H9 (cell line): ENCODE measurements at regions not wholly inside any gene's neighbourhood (a gene's known extent, or its start where the extent isn't known, plus 50 kb on each side); places are given as distances from the start of the nearest gene placed in this dataset.

Experiments
- DNase-seq: peaks from one replicate; pipeline ENCODE4 v3.0.0-alpha.2; 2017
- H2AFZ ChIP-seq: one replicate; pipeline ENCODE4 v1.6.1; 2013; ENCODE audit warnings: mild to moderate bottlenecking, low read length, control low read depth, moderate library complexity
- H2AK5ac ChIP-seq: 2 replicates; pipeline ENCODE4 v1.6.1; 2013; ENCODE audit warnings: low read length, control low read depth, mixed read lengths; ENCODE audit not compliant: insufficient read length
- H2BK120ac ChIP-seq: one replicate; pipeline ENCODE4 v1.6.1; 2013; ENCODE audit warnings: low read depth, mild to moderate bottlenecking, low read length, control low read depth, inconsistent platforms; ENCODE audit not compliant: poor library complexity, severe bottlenecking
- H2BK12ac ChIP-seq: 2 replicates; pipeline ENCODE4 v1.6.1; 2013; ENCODE audit warnings: low read length, control low read depth, mixed read lengths, low read depth; ENCODE audit not compliant: insufficient read length
- H2BK15ac ChIP-seq: 2 replicates; pipeline ENCODE4 v1.6.1; 2013; ENCODE audit warnings: low read depth, low read length, control low read depth
- H2BK20ac ChIP-seq: one replicate; pipeline ENCODE4 v1.6.1; 2013; ENCODE audit warnings: low read depth, mild to moderate bottlenecking, low read length, control low read depth, inconsistent platforms; ENCODE audit not compliant: poor library complexity, severe bottlenecking
- H2BK5ac ChIP-seq: 2 replicates; pipeline ENCODE4 v1.6.1; 2013; ENCODE audit warnings: low read length, control low read depth, mixed read lengths; ENCODE audit not compliant: insufficient read length
- H3K14ac ChIP-seq: 2 replicates; pipeline ENCODE4 v1.6.1; 2013; ENCODE audit warnings: low read length, control low read depth; ENCODE audit not compliant: insufficient read depth
- H3K18ac ChIP-seq: 2 replicates; pipeline ENCODE4 v1.6.1; 2013; ENCODE audit warnings: low read depth, mild to moderate bottlenecking, mixed read lengths, low read length, control low read depth; ENCODE audit not compliant: insufficient read length
- H3K23ac ChIP-seq: 2 replicates; pipeline ENCODE4 v1.6.1; 2013; ENCODE audit warnings: low read length, control low read depth, mixed read lengths, low read depth; ENCODE audit not compliant: insufficient read length
- H3K23me2 ChIP-seq: 2 replicates; pipeline ENCODE4 v1.6.1; 2013; ENCODE audit warnings: low read depth, mild to moderate bottlenecking, mixed read lengths, low read length, control low read depth; ENCODE audit not compliant: insufficient read length, poor library complexity, severe bottlenecking
- H3K27ac ChIP-seq: 2 replicates; pipeline ENCODE4 v1.5.1; 2013; ENCODE audit warnings: low read length, control low read depth, mixed read lengths, low read depth; ENCODE audit not compliant: insufficient read length
- H3K27me3 ChIP-seq: 2 replicates; pipeline ENCODE4 v1.6.1; 2013; ENCODE audit warnings: low read length, control low read depth, inconsistent platforms; ENCODE audit not compliant: insufficient read depth
- H3K4ac ChIP-seq: 2 replicates; pipeline ENCODE4 v1.6.1; 2013; ENCODE audit warnings: low read depth, mild to moderate bottlenecking, control low read depth, inconsistent platforms, low read length, moderate library complexity
- H3K4me1 ChIP-seq: 2 replicates; pipeline ENCODE4 v1.6.1; 2013; ENCODE audit warnings: low read length, control low read depth, inconsistent platforms; ENCODE audit not compliant: insufficient read depth
- H3K4me2 ChIP-seq: 2 replicates; pipeline ENCODE4 v1.6.1; 2013; ENCODE audit warnings: low read length, control low read depth, mixed read lengths; ENCODE audit not compliant: insufficient read length, insufficient read depth
- H3K56ac ChIP-seq: 2 replicates; pipeline ENCODE4 v1.6.1; 2013; ENCODE audit warnings: low read depth, mild to moderate bottlenecking, mixed read lengths, low read length, control low read depth; ENCODE audit not compliant: insufficient read length
- H3K79me1 ChIP-seq: 2 replicates; pipeline ENCODE4 v1.6.1; 2013; ENCODE audit warnings: low read depth, mild to moderate bottlenecking, moderate library complexity, low read length, control low read depth, inconsistent platforms; ENCODE audit not compliant: insufficient read depth, poor library complexity, severe bottlenecking
- H3K79me2 ChIP-seq: 2 replicates; pipeline ENCODE4 v1.6.1; 2013; ENCODE audit warnings: low read length, control low read depth, inconsistent platforms; ENCODE audit not compliant: insufficient read depth
- H3K9ac ChIP-seq: 2 replicates; pipeline ENCODE4 v1.6.1; 2013; ENCODE audit warnings: low read length, control low read depth, mixed read lengths; ENCODE audit not compliant: insufficient read length; ENCODE audit errors: extremely low read depth
- H3K9me3 ChIP-seq: one replicate; pipeline ENCODE4 v1.6.1; 2013; ENCODE audit warnings: low read depth, low read length, inconsistent platforms; ENCODE audit not compliant: control insufficient read depth
- H3T11ph ChIP-seq: one replicate; pipeline ENCODE4 v1.6.1; 2013; ENCODE audit warnings: mild to moderate bottlenecking, low read length, control low read depth, inconsistent platforms
- H4K20me1 ChIP-seq: one replicate; pipeline ENCODE4 v1.6.1; 2013; ENCODE audit not compliant: control insufficient read depth, insufficient read length, insufficient read depth
- H4K5ac ChIP-seq: 2 replicates; pipeline ENCODE4 v1.6.1; 2013; ENCODE audit warnings: low read depth, mild to moderate bottlenecking, mixed read lengths, low read length, control low read depth; ENCODE audit not compliant: insufficient read length
- H4K8ac ChIP-seq: replicated peaks from 2 replicates; pipeline ENCODE4 v1.6.1; 2013; ENCODE audit warnings: low read length, control low read depth, mixed read lengths, low read depth; ENCODE audit not compliant: insufficient read length
- H4K91ac ChIP-seq: 2 replicates; pipeline ENCODE4 v1.6.1; 2013; ENCODE audit warnings: low read depth, mild to moderate bottlenecking, moderate library complexity, mixed read lengths, low read length, control low read depth; ENCODE audit not compliant: insufficient read length
- H3K27ac Mint-ChIP-seq, 3 experiments: 2 replicates in 2 of 3; 3 replicates in 1 of 3; pipeline ENCODE4 v1.8.0; 2020 to 2021; ENCODE audit warnings: mixed read lengths in 3 of 3, mild to moderate bottlenecking in 1 of 3, moderate library complexity in 1 of 3
- H3K27me3 Mint-ChIP-seq: 2 replicates; pipeline ENCODE4 v1.8.0; 2021; ENCODE audit warnings: low read depth, mild to moderate bottlenecking, moderate library complexity, mixed read lengths
- H3K36me3 Mint-ChIP-seq, 3 experiments: 2 replicates in 2 of 3; 3 replicates in 1 of 3; pipeline ENCODE4 v1.8.0; 2020 to 2021; ENCODE audit warnings: low read depth in 3 of 3, mixed read lengths in 3 of 3; ENCODE audit not compliant: insufficient read depth in 1 of 3
- H3K4me1 Mint-ChIP-seq, 2 experiments: 2 replicates each; pipeline ENCODE4 v1.8.0; 2020; ENCODE audit warnings: mixed read lengths in 2 of 2
- H3K4me3 Mint-ChIP-seq, 2 experiments: 2 replicates in 1 of 2; 3 replicates in 1 of 2; pipeline ENCODE4 v1.8.0; 2020 to 2021; ENCODE audit warnings: mild to moderate bottlenecking in 2 of 2, mixed read lengths in 2 of 2, moderate library complexity in 1 of 2
- H3K9me3 Mint-ChIP-seq, 2 experiments: 2 replicates in 1 of 2; 3 replicates in 1 of 2; pipeline ENCODE4 v1.8.0; 2020; ENCODE audit warnings: mild to moderate bottlenecking in 2 of 2, mixed read lengths in 2 of 2, moderate library complexity in 1 of 2
- CTCF ChIP-seq: fragments of 200-600 bp; sonication (generic); conservative IDR thresholded peaks from 3 replicates; pipeline ENCODE4 v1.8.0; 2021; ENCODE audit warnings: antibody characterized with exemption, mild to moderate bottlenecking
- WGBS: extraction: QIAGEN DNeasy Blood & Tissue Kit; methylation state at CpG from one replicate; pipeline ENCODE4 v1.1.7; 2013; ENCODE audit warnings: missing lambda C conversion rate, low lambda C conversion rate, mixed read lengths; ENCODE audit not compliant: insufficient read length; ENCODE audit errors: extremely low coverage; 5-methylcytosine and 5-hydroxymethylcytosine counted together

- Histone ChIP-seq H2BK5ac (no peak overlapping the region), H3K9me3 (no peaks in the 10 kb centered on the region), H2AK5ac (no peak overlapping the region), H3K56ac (no peak overlapping the region), H4K20me1 (no peaks in the 10 kb centered on the region), H4K91ac (no peak overlapping the region), H2BK12ac (no peak overlapping the region), H3K4ac (no peak overlapping the region), H3K27me3 (no peaks in the 10 kb centered on the region), H3K14ac (no peak overlapping the region), H2BK120ac (no peak overlapping the region), H2BK15ac (no peak overlapping the region), H2BK20ac (no peak overlapping the region), H3K23me2 (no peaks in the 10 kb centered on the region), H3K4me1 (no peaks in the 10 kb centered on the region), H4K5ac (no peak overlapping the region), H3T11ph (no peak overlapping the region), H3K9ac (no peak overlapping the region), H3K4me2 (no peak overlapping the region), H2AFZ (no peak overlapping the region), H3K27ac (no peak overlapping the region), H3K79me1 (no peaks in the 10 kb centered on the region), H3K18ac (no peak overlapping the region), H3K79me2 (no peaks in the 10 kb centered on the region), H3K23ac (no peak overlapping the region), H4K8ac (no peak overlapping the region)
- TF ChIP-seq CTCF = no peak
- H3K27me3 Mint-ChIP-seq = no peaks in the 10 kb centered on the region; the same call in 1 of the 2 replicates
- H3K36me3 Mint-ChIP-seq = no peaks in the 10 kb centered on the region; a peak in 1 of 7 replicates
- no peak overlapping the region for H3K4me3 Mint-ChIP-seq
- no peak for DNase-seq
- H3K27ac Mint-ChIP-seq = no peak overlapping the region
- H3K4me1 Mint-ChIP-seq = peaks cover 17 to 27% of the 10 kb centered on the region in 2 experiments
- H3K9me3 Mint-ChIP-seq = no peaks in the 10 kb centered on the region
- no CpG with 5 or more reads among the region's 5 CpGs for WGBS
Measured at GRCh38 chr18:3357516-3357915, 92.5 kb upstream of the TGIF1 start.
